H7 (cell line): ENCODE measurements at regions not wholly inside any gene's neighbourhood (a gene's known extent, or its start where the extent isn't known, plus 50 kb on each side); places are given as distances from the start of the nearest gene placed in this dataset.

ENCODE experiments used
- DNase-seq: peaks from one replicate; pipeline ENCODE4 v3.0.0; 2012
- H3K27me3 ChIP-seq: 2 replicates; pipeline ENCODE4 v1.6.0; 2011; ENCODE audit warnings: mild to moderate bottlenecking, low read length; ENCODE audit not compliant: control insufficient read depth, insufficient read depth
- H3K36me3 ChIP-seq: replicated peaks from 2 replicates; pipeline ENCODE4 v1.5.1; 2011; ENCODE audit warnings: low read length; ENCODE audit not compliant: control insufficient read depth, insufficient read depth
- H3K4me3 ChIP-seq: 2 replicates; pipeline ENCODE4 v1.5.1; 2011; ENCODE audit warnings: low read depth, mild to moderate bottlenecking, control low read depth, low read length, moderate library complexity; ENCODE audit not compliant: insufficient read depth

- H3K36me3 ChIP-seq, result no peaks in the 10 kb centered on the region
- peaks cover 30% of the 10 kb centered on the region for H3K27me3 ChIP-seq
- no peak overlapping the region for H3K4me3 ChIP-seq
- peak; percentile 31 for DNase-seq
Observed at GRCh38 chr1:39085174-39085573, 59.0 kb downstream of the NDUFS5 start.

- H3K27me3 ChIP-seq, result peaks cover 24% of the 10 kb centered on the region
- no peak for DNase-seq
- H3K36me3 ChIP-seq, result no peaks in the 10 kb centered on the region
- H3K4me3 ChIP-seq, result no peak overlapping the region
Observed at GRCh38 chr1:39086386-39086785, 60.2 kb downstream of the NDUFS5 start.

DNA sequence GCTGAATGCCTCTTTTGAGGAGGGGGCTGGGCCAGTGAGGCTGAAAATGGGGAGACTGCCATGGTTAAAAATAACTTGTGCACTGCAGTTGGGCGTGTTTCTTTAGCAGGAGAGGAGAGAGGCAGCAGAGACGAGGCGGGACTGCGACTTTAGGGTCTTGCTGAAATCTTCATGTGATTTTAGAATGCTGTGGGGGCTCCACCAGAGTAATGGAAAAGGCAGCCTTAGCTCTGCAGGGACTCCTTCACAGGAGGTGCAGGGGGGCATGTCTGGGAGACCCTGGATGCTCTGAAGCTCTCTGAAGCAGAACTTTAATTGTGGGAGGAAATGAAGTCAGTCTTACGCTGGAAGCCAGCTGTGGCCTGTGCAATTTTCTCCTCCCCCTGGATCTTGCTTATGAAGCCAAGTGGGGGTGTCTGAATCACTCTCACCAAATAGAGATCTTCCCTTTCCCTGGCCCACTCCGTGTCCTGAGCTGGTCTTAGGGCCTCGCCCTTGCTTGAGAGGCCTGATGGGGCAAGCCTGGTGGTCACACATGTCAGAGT lies 60.8 kb downstream of the NDUFS5 start:
- peak; percentile 10 for DNase-seq
- H3K27me3 ChIP-seq, result peaks cover 20% of the 10 kb centered on the region
- no peaks in the 10 kb centered on the region for H3K36me3 ChIP-seq
- no peak overlapping the region for H3K4me3 ChIP-seq

- DNase-seq, result no peak
- Histone ChIP-seq H3K27me3 (peaks cover 15% of the 10 kb centered on the region), H3K4me3 (no peak overlapping the region), H3K36me3 (no peaks in the 10 kb centered on the region)
Observed at GRCh38 chr1:39087435-39087834, 61.3 kb downstream of the NDUFS5 start.

- Histone ChIP-seq H3K4me3 (no peak overlapping the region), H3K36me3 (no peaks in the 10 kb centered on the region), H3K27me3 (peaks cover 3% of the 10 kb centered on the region; the same call in 1 of the 2 replicates)
- DNase-seq, result peak; percentile 5
Observed at GRCh38 chr1:39088658-39089057, 62.5 kb downstream of the NDUFS5 start.

- H3K27me3 ChIP-seq, result no peaks in the 10 kb centered on the region; the same call in 1 of the 2 replicates
- peak; percentile 40 for DNase-seq
- no peaks in the 10 kb centered on the region; the same call in 1 of the 2 replicates for H3K36me3 ChIP-seq
- H3K4me3 ChIP-seq, result no peak overlapping the region
Observed at GRCh38 chr1:39089931-39090521, 63.9 kb downstream of the NDUFS5 start.

GRCh38 chr1:39090757-39091380 lies 64.7 kb downstream of the NDUFS5 start:
- H3K4me3 ChIP-seq, result no peak overlapping the region
- H3K27me3 ChIP-seq, result no peaks in the 10 kb centered on the region; the same call in 1 of the 2 replicates
- DNase-seq, result no peak
- H3K36me3 ChIP-seq, result no peaks in the 10 kb centered on the region; the same call in 1 of the 2 replicates

DNA sequence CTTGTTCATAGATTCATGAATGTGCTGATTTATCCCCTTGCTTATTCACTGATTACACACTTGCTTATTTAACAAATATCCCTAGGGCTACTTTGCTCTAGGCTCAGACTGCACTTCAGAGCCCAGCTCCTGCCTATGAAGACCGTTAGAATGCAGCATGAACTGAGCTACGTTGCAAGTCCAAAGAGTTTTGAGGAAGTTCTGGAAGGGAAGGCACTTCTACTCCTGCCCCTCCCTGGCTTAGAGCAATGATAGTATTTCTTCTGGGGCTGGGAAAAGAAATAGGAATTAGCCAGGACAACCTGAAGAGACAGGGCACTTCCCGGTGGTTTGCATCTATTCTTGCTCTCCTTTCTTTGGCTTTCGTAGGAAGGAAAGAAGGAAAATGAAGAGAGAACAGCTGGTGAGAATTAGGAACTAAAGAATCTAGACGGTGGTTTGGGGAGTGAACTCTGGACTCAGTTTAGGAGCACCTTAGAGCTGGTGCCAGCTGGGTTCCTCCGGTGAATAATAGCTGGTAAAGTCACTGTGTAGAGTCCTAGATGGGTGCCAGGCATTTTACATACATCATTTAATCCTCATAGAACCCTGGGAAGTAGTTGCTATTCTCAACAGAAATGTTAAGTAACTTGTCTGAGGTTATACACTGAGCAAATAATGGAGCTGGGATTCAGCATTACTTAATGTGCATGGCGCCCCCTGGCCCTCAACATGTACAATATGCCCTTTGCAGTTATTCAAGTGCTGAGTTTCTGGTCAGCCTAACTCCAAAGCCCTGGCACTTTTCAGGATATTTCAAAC lies 65.9 kb downstream of the NDUFS5 start:
- Histone ChIP-seq H3K36me3 (no peaks in the 10 kb centered on the region; the same call in 1 of the 2 replicates), H3K4me3 (no peak overlapping the region), H3K27me3 (no peaks in the 10 kb centered on the region; the same call in 1 of the 2 replicates)
- DNase-seq, result no peak

GRCh38 chr1:39094685-39095084 lies 68.5 kb downstream of the NDUFS5 start:
- Histone ChIP-seq H3K27me3 (no peaks in the 10 kb centered on the region), H3K36me3 (no peaks in the 10 kb centered on the region; the same call in 1 of the 2 replicates), H3K4me3 (no peak overlapping the region)
- DNase-seq, result no peak

DNA sequence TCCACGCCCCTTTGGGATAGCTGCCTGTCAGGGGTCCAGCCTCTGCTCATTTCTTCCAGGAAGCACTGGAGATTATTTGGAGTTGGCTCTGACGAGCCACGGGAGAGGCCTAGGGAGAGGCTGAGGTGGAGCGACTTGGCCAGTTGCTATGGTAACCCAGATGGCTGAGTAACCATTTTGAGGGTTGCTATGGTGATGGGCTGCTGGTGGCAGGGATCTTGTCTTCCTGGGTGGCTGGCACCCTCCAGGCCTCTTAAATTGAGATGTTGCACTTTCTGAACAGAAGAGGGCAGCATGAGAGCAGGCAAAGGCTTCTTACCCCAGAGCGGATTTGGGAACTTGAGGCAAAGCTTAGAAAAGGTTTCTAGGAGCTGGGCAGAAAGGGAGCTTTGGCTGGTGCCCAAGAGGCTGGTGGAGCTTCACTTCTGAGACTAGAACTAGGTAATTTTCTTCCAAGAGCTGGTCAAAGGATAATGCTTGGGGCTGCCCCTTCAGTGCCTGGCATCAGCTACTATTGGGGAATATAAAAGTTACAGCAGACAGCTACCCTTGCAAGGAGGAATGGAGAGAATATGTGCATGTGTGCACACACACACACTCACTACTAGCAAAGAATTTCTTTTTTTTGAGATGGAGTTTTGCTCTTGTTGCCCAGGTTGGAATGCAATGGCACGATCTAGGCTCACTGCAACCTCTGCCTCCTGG lies 72.5 kb downstream of the NDUFS5 start:
- H3K4me3 ChIP-seq, result no peak overlapping the region
- peak; percentile 96 for DNase-seq
- H3K27me3 ChIP-seq, result no peaks in the 10 kb centered on the region
- no peaks in the 10 kb centered on the region; the same call in 1 of the 2 replicates for H3K36me3 ChIP-seq

DNA sequence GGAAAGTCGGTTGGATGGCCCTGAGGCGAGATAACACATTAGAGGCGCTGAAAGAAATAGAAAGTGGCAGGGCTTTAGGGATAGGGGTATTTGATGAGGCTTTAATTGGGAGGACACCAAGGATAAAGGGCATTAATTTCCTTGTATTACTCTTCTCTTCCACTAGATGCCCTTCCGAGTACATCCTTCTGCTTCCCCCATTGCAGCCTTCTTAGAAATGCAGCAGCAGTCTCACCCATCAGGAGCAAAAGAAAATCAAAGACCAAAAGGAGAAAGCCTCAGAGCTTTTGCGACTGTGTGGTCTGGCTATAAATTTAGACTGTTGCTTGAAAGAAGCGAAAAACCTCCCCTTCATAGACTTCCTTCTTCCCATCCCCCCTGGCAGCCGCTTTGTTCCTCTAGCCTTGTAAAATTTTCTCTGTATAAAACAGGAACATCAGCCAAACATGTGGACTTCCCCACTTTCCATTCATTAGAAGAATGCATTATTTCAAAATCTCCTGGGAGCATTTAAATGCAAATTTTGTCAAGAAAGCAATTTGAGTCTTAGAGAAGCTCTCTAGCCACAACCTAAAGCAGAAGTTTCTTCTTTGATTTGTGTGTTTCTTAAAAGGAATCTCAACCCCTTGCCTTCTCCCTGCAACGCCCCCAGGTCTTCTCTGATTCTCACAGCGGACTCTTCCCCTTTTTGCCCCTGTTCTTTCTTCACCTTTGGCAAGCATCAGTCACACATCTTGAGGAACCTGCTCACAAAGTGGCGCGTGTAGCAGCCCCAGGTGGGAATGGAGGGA lies 76.6 kb downstream of the NDUFS5 start:
- Histone ChIP-seq H3K36me3 (no peaks in the 10 kb centered on the region), H3K4me3 (peak overlapping the region; percentile 12; the same call in 1 of the 2 replicates), H3K27me3 (no peaks in the 10 kb centered on the region)
- DNase-seq, result peak; percentile 86

DNA sequence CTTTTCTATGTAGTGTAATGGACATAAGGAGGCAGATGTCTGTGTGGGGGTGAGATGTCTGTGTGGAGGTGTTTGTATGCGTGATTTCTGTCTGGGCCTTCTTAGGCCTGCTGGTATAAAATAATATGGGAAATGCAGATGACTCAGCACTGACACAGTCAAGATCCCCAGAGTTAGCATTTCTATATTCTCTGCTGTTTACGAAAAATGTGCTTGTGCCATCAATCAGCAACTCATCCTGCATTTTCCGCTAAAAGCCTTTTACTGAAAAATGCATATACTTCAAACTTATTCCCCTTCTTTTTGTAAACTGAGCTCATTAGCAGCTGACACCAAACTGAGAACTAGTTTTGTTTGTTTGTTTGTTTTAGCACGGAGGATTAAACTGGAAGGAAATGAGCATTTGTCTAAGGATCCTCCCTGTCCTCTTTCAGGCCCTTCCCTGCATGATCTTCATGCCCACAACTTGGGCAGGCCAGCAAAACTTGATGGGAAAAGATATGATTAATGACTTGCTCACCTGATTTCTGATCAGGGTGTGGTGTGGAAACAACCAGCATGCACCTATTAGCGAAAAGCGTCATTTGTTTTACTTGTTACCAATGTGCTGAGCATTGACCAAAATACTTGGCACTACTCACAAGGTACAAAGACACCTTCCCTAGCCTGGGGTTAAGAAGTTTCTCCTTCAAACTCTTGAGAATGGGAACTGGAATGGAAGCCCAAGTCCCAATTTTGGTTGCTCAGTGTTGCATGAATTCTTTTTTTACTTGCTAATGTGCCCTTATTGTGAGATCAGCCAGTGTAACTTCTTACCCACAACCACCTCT lies 77.4 kb downstream of the NDUFS5 start:
- no peaks in the 10 kb centered on the region for H3K27me3 ChIP-seq
- H3K4me3 ChIP-seq, result peak overlapping the region; percentile 12; the same call in 1 of the 2 replicates
- no peaks in the 10 kb centered on the region for H3K36me3 ChIP-seq
- DNase-seq, result no peak
